Ectodermal cell (in vitro differentiated cells): ENCODE measurements at regions not wholly inside any gene's neighbourhood (a gene's known extent, or its start where the extent isn't known, plus 50 kb on each side); places are given as distances from the start of the nearest gene placed in this dataset.

Experiments
- H3K27ac ChIP-seq: 2 replicates; pipeline ENCODE4 v1.7.0; 2013; ENCODE audit warnings: mild to moderate bottlenecking, low read depth, low read length; ENCODE audit not compliant: insufficient read depth, poor library complexity, severe bottlenecking
- H3K27me3 ChIP-seq: 2 replicates; pipeline ENCODE4 v1.7.0; 2013; ENCODE audit warnings: mild to moderate bottlenecking, low read length; ENCODE audit not compliant: insufficient read depth, control insufficient read depth, poor library complexity, severe bottlenecking
- H3K36me3 ChIP-seq: one replicate; pipeline ENCODE4 v1.7.0; 2013; ENCODE audit warnings: low read length; ENCODE audit not compliant: control insufficient read depth, insufficient read depth
- H3K4me1 ChIP-seq: one replicate; pipeline ENCODE4 v1.7.0; 2013; ENCODE audit warnings: low read length; ENCODE audit not compliant: control insufficient read depth, insufficient read depth
- H3K4me3 ChIP-seq: 2 replicates; pipeline ENCODE4 v1.7.0; 2013; ENCODE audit warnings: low read depth, low read length, control low read depth; ENCODE audit not compliant: insufficient read depth
- H3K9me3 ChIP-seq: 2 replicates; pipeline ENCODE4 v1.7.0; 2013; ENCODE audit warnings: mild to moderate bottlenecking, low read length, moderate library complexity; ENCODE audit not compliant: control insufficient read depth
- WGBS, 2 experiments: methylation state at CpG; one replicate each; pipeline ENCODE4 v1.1.7; 2013; ENCODE audit warnings: missing lambda C conversion rate in 2 of 2; 5-methylcytosine and 5-hydroxymethylcytosine counted together

- Histone ChIP-seq H3K9me3 (no peaks in the 10 kb centered on the region), H3K4me1 (peaks cover 20% of the 10 kb centered on the region), H3K27ac (no peak overlapping the region), H3K36me3 (no peaks in the 10 kb centered on the region), H3K4me3 (no peak overlapping the region), H3K27me3 (no peaks in the 10 kb centered on the region)
- 33 to 44% methylated on average over 7 to 8 of the region's 9 CpGs for WGBS, 2 experiments
Measured at GRCh38 chr4:181350615-181351415, 892.4 kb upstream of the TENM3 start.

GRCh38 chr4:181364504-181364903, 878.7 kb upstream of the TENM3 start:
- Histone ChIP-seq H3K36me3 (no peaks in the 10 kb centered on the region), H3K9me3 (no peaks in the 10 kb centered on the region), H3K4me1 (no peaks in the 10 kb centered on the region), H3K27ac (no peak overlapping the region), H3K27me3 (no peaks in the 10 kb centered on the region), H3K4me3 (no peak overlapping the region)
- 86 to 100% methylated on average over 4 of the region's 4 CpGs for WGBS, 2 experiments

GRCh38 chr4:181365671-181366070, 877.5 kb upstream of the TENM3 start:
- no peak overlapping the region for H3K4me3 ChIP-seq
- no peaks in the 10 kb centered on the region for H3K9me3 ChIP-seq
- no peak overlapping the region for H3K27ac ChIP-seq
- H3K27me3 ChIP-seq = no peaks in the 10 kb centered on the region
- WGBS, 2 experiments = 95 to 97% methylated on average over 18 of the region's 18 CpGs
- H3K4me1 ChIP-seq = no peaks in the 10 kb centered on the region
- H3K36me3 ChIP-seq = no peaks in the 10 kb centered on the region

- H3K4me3 ChIP-seq = no peak overlapping the region
- H3K9me3 ChIP-seq = no peaks in the 10 kb centered on the region
- no peak overlapping the region for H3K27ac ChIP-seq
- no peaks in the 10 kb centered on the region for H3K4me1 ChIP-seq
- H3K27me3 ChIP-seq = no peaks in the 10 kb centered on the region
- 75 to 76% methylated on average over 3 of the region's 3 CpGs for WGBS, 2 experiments
- no peaks in the 10 kb centered on the region for H3K36me3 ChIP-seq
Measured at GRCh38 chr4:181372014-181372413, 871.2 kb upstream of the TENM3 start.

- no peaks in the 10 kb centered on the region for H3K27me3 ChIP-seq
- H3K4me3 ChIP-seq = no peak overlapping the region
- 77 to 80% methylated on average over 7 to 8 of the region's 8 CpGs for WGBS, 2 experiments
- H3K36me3 ChIP-seq = no peaks in the 10 kb centered on the region
- no peaks in the 10 kb centered on the region for H3K4me1 ChIP-seq
- H3K27ac ChIP-seq = no peak overlapping the region
- H3K9me3 ChIP-seq = no peaks in the 10 kb centered on the region
Measured at GRCh38 chr4:181376058-181376457, 867.1 kb upstream of the TENM3 start.

- 100% methylated on average over 1 of the region's 1 CpG; no CpG with 5 or more reads in 1 of the 2 experiments for WGBS, 2 experiments
- no peaks in the 10 kb centered on the region for H3K36me3 ChIP-seq
- no peaks in the 10 kb centered on the region for H3K9me3 ChIP-seq
- no peak overlapping the region for H3K4me3 ChIP-seq
- H3K27me3 ChIP-seq = no peaks in the 10 kb centered on the region
- H3K27ac ChIP-seq = no peak overlapping the region
- no peaks in the 10 kb centered on the region for H3K4me1 ChIP-seq
Measured at GRCh38 chr4:181388061-181388460, 855.1 kb upstream of the TENM3 start.

GRCh38 chr4:181416966-181417365, 826.2 kb upstream of the TENM3 start:
- H3K9me3 ChIP-seq = no peaks in the 10 kb centered on the region
- no peaks in the 10 kb centered on the region for H3K27me3 ChIP-seq
- H3K27ac ChIP-seq = no peak overlapping the region
- no peaks in the 10 kb centered on the region for H3K4me1 ChIP-seq
- 100% methylated on average over 1 of the region's 1 CpG for WGBS, 2 experiments
- no peaks in the 10 kb centered on the region for H3K36me3 ChIP-seq
- H3K4me3 ChIP-seq = no peak overlapping the region

- no peak overlapping the region for H3K4me3 ChIP-seq
- H3K27me3 ChIP-seq = no peaks in the 10 kb centered on the region
- 93% methylated on average over 7 to 8 of the region's 8 CpGs for WGBS, 2 experiments
- H3K4me1 ChIP-seq = no peaks in the 10 kb centered on the region
- no peaks in the 10 kb centered on the region for H3K9me3 ChIP-seq
- no peak overlapping the region for H3K27ac ChIP-seq
- H3K36me3 ChIP-seq = no peaks in the 10 kb centered on the region
Measured at GRCh38 chr4:181418496-181418895, 824.7 kb upstream of the TENM3 start.

- Histone ChIP-seq H3K9me3 (no peaks in the 10 kb centered on the region), H3K27me3 (no peaks in the 10 kb centered on the region), H3K36me3 (no peaks in the 10 kb centered on the region), H3K4me1 (no peaks in the 10 kb centered on the region), H3K27ac (no peak overlapping the region), H3K4me3 (no peak overlapping the region)
- WGBS, 2 experiments = 93 to 96% methylated on average over 2 of the region's 2 CpGs
Measured at GRCh38 chr4:181420950-181421349, 822.3 kb upstream of the TENM3 start.

GRCh38 chr4:181424362-181425016, 818.7 kb upstream of the TENM3 start:
- Histone ChIP-seq H3K4me1 (no peaks in the 10 kb centered on the region), H3K36me3 (no peaks in the 10 kb centered on the region), H3K27ac (no peak overlapping the region), H3K4me3 (no peak overlapping the region), H3K27me3 (no peaks in the 10 kb centered on the region), H3K9me3 (no peaks in the 10 kb centered on the region)
- 96 to 97% methylated on average over 2 of the region's 2 CpGs for WGBS, 2 experiments
